ENCODE measurements at regions not wholly inside any gene's neighbourhood (a gene's known extent, or its start where the extent isn't known, plus 50 kb on each side); places are given as distances from the start of the nearest gene placed in this dataset.

- H3K36me3 ChIP-seq (ENCODE audit: control insufficient read depth, insufficient read depth, low read length), result no peaks in the 10 kb centered on the region
- no peaks in the 10 kb centered on the region for H3K27me3 ChIP-seq (replicated peaks; ENCODE audit: control insufficient read depth, insufficient read depth, low read length)
- intact Hi-C loops (cut with micrococcal nuclease; ENCODE audit: unreplicated experiment), result no loop called here
- ChIA-PET CTCF (no interaction called here), POLR2A (no interaction called here)
- H3K4me1 Mint-ChIP-seq (ENCODE audit: low read depth, unreplicated experiment), result no peaks in the 10 kb centered on the region
- BruUV-seq (replicated peaks), result no TSS peak
- H3K4me1 ChIP-seq, result no peaks in the 10 kb centered on the region
- TF ChIP-seq CTCF (IDR thresholded peaks at IDR 0.05; ENCODE audit: insufficient read depth in 1 of 2, low read depth in 1 of 2, low read length in 1 of 2, severe bottlenecking in 1 of 2, unreplicated experiment in 1 of 2), result no peak
- no peak overlapping the region for H3K4me3 Mint-ChIP-seq (ENCODE audit: unreplicated experiment)
- H3K4me3 ChIP-seq (ENCODE audit: low read depth, low read length), result no peak overlapping the region
- H3K9me3 ChIP-seq, result no peaks in the 10 kb centered on the region
- DNase-seq, result no peak
- H3K27me3 Mint-ChIP-seq (ENCODE audit: insufficient read depth, unreplicated experiment), result no peaks in the 10 kb centered on the region
- no peak overlapping the region for H3K27ac Mint-ChIP-seq (ENCODE audit: unreplicated experiment)
- H3K9me3 Mint-ChIP-seq (ENCODE audit: unreplicated experiment), result no peaks in the 10 kb centered on the region
- H3K36me3 Mint-ChIP-seq (ENCODE audit: insufficient read depth, unreplicated experiment), result no peaks in the 10 kb centered on the region
These were observed 1425.7 kb downstream of the DSC3 start for GRCh38 chr18:29616867-29617266.

DNA sequence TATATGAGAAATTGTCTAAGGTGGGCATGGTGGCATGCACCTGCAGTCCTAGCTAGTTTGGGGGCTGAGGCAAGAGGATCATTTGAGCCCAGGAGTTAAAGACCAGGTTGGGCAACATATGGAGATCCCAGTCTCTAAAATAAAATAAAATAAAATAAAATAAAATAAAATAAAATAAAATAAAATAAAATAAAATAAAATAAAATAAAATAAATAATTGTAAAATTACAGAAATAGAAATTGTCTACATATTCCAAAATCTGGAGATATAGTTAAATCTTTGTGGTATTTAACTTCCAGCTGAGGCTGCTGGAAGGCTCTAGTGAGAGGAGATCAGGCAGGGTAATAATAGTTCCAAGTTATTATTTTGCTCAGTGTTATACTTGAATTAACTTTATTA lies 1432.1 kb upstream of the CDH2 start:
- Mint-ChIP-seq H3K27me3 (ENCODE audit: insufficient read depth, unreplicated experiment) (no peaks in the 10 kb centered on the region), H3K4me3 (ENCODE audit: unreplicated experiment) (no peak overlapping the region), H3K4me1 (ENCODE audit: low read depth, unreplicated experiment) (no peaks in the 10 kb centered on the region), H3K27ac (ENCODE audit: unreplicated experiment) (no peak overlapping the region), H3K9me3 (ENCODE audit: unreplicated experiment) (peaks cover 9% of the 10 kb centered on the region), H3K36me3 (ENCODE audit: insufficient read depth, unreplicated experiment) (no peaks in the 10 kb centered on the region)
- Histone ChIP-seq H3K9me3 (no peaks in the 10 kb centered on the region), H3K4me3 (ENCODE audit: low read depth, low read length) (no peak overlapping the region), H3K27me3 (replicated peaks; ENCODE audit: control insufficient read depth, insufficient read depth, low read length) (no peaks in the 10 kb centered on the region), H3K4me1 (no peaks in the 10 kb centered on the region), H3K36me3 (ENCODE audit: control insufficient read depth, insufficient read depth, low read length) (no peaks in the 10 kb centered on the region)
- TF ChIP-seq CTCF (IDR thresholded peaks at IDR 0.05; ENCODE audit: insufficient read depth in 1 of 2, low read depth in 1 of 2, low read length in 1 of 2, severe bottlenecking in 1 of 2, unreplicated experiment in 1 of 2), result no peak
- BruUV-seq (replicated peaks), result no TSS peak
- CTCF ChIA-PET, result no interaction called here
- POLR2A ChIA-PET, result no interaction called here
- DNase-seq, result no peak
- intact Hi-C loops (cut with micrococcal nuclease; ENCODE audit: unreplicated experiment), result no loop called here

GRCh38 chr18:29605365-29605764 lies 1428.4 kb upstream of the CDH2 start:
- no peaks in the 10 kb centered on the region for H3K4me1 Mint-ChIP-seq (ENCODE audit: low read depth, unreplicated experiment)
- intact Hi-C loops (cut with micrococcal nuclease; ENCODE audit: unreplicated experiment), result no loop called here
- H3K4me3 ChIP-seq (ENCODE audit: low read depth, low read length), result no peak overlapping the region
- H3K36me3 Mint-ChIP-seq (ENCODE audit: insufficient read depth, unreplicated experiment), result no peaks in the 10 kb centered on the region
- CTCF ChIA-PET, result no interaction called here
- H3K27ac Mint-ChIP-seq (ENCODE audit: unreplicated experiment), result no peak overlapping the region
- H3K9me3 ChIP-seq, result no peaks in the 10 kb centered on the region
- H3K27me3 Mint-ChIP-seq (ENCODE audit: insufficient read depth, unreplicated experiment), result no peaks in the 10 kb centered on the region
- no peak overlapping the region for H3K4me3 Mint-ChIP-seq (ENCODE audit: unreplicated experiment)
- H3K9me3 Mint-ChIP-seq (ENCODE audit: unreplicated experiment), result peaks cover 9% of the 10 kb centered on the region
- POLR2A ChIA-PET, result no interaction called here
- BruUV-seq (replicated peaks), result no TSS peak
- DNase-seq, result no peak
- no peak for TF ChIP-seq CTCF (IDR thresholded peaks at IDR 0.05; ENCODE audit: insufficient read depth in 1 of 2, low read depth in 1 of 2, low read length in 1 of 2, severe bottlenecking in 1 of 2, unreplicated experiment in 1 of 2)
- no peaks in the 10 kb centered on the region for H3K4me1 ChIP-seq
- H3K27me3 ChIP-seq (replicated peaks; ENCODE audit: control insufficient read depth, insufficient read depth, low read length), result no peaks in the 10 kb centered on the region
- H3K36me3 ChIP-seq (ENCODE audit: control insufficient read depth, insufficient read depth, low read length), result no peaks in the 10 kb centered on the region
